ENCODE measurements at regions not wholly inside any gene's neighbourhood (a gene's known extent, or its start where the extent isn't known, plus 50 kb on each side); places are given as distances from the start of the nearest gene placed in this dataset.

DNA sequence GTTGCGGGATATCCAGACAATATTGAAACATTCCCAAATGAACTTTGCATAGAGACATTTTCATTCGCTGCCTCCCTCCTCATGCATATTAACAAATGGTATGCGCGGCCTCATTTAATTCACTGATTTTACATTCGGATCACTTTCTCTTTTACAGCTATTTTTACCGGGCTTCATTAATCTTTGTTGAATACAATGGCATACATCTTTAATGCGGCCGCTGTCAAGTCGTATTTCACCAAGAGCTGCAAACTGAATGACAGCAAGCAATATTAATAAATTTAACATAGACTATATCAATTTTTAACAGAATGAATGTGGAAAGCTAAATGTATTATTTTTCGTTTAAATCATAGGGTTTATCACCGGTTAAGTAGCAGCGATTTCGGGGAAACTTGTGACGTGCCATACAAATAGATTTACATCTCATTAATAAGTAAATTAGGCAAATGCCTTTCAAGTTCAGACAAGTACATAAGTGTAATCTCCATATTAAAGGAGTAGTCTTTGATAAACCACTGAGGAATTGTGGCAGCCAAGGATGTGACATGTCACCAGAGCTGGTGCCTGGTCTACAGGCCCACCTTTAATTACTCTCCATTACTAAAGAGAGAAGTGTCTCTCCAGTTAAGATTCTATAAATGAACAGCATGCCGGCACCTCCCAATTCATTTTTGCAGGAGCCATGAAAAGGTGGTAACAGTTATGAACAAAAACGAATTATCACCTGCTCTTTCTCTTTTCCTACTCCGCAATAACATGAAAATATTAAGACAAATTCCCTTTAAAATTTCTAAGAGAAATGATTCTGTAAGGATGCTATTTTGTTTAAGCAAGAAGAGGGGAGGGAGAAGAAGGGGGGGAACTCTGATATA, 568.9 kb upstream of the MKI67 start (continued):
- TF ChIP-seq SMARCC2 (IDR thresholded peaks at IDR 0.05) (no peak), ZNF598 (CRISPR knock-in tag; IDR thresholded peaks at IDR 0.05; ENCODE audit: borderline replicate concordance) (no peak), PRMT3 (CRISPR knock-in tag; IDR thresholded peaks at IDR 0.05; ENCODE audit: borderline replicate concordance, low read depth) (no peak), ZNF280D (CRISPR knock-in tag; IDR thresholded peaks at IDR 0.05) (no peak)

DNA sequence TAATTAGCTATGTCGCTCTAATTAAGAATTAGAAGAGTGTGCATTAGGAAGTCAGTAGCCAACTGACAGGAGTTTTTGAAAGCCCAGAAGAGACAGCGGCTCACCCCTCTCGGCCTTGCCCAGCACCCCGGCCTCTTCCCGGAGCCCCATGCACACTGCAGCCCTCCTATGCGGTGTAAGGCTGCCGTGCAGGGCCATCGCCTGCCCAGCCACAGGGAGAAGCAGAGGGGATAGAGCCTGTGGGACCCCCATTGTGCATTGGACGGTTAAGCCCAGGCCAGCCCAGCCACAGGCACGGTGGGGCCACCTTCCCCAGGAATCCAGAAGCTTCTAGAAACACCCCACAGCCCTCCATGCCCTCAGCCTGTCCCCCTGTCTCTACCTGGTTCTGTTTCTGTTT, 569.7 kb upstream of the MKI67 start:
- DNase-seq (ENCODE audit: low spot score) (no peak), FAIRE-seq (no peak), ATAC-seq (no peak)
- Histone ChIP-seq H3K4me2 (ENCODE audit: low read depth, low read length) (no peak overlapping the region), H3K36me3 (replicated peaks in 1 of 2; ENCODE audit: control insufficient read depth in 1 of 2, insufficient read depth in 2 of 2, low read length in 2 of 2) (no peaks in the 10 kb centered on the region), H3K79me2 (ENCODE audit: insufficient read depth, low read length) (no peaks in the 10 kb centered on the region), H3K9me3 (ENCODE audit: low read length) (no peaks in the 10 kb centered on the region), H3K27ac (ENCODE audit: extremely low read length, insufficient read depth, low read length) (no peak overlapping the region), H3K27me3 (ENCODE audit: control insufficient read depth in 1 of 2, insufficient read depth in 2 of 2, low read length in 2 of 2) (peaks cover 0 to 38% of the 10 kb centered on the region in 2 experiments; a peak in 3 of 5 replicates), H3K4me3 (replicated peaks in 1 of 3; ENCODE audit: insufficient read depth in 1 of 3, low read depth in 2 of 3, low read length in 3 of 3) (no peak overlapping the region), H3K4me1 (ENCODE audit: insufficient read depth, low read length) (no peaks in the 10 kb centered on the region), H2AFZ (ENCODE audit: low read length) (no peak overlapping the region), H4K20me1 (ENCODE audit: insufficient read depth, low read length) (no peaks in the 10 kb centered on the region), H3K9ac (ENCODE audit: insufficient read depth, low read depth, low read length) (no peak overlapping the region)
- ChIA-PET CTCF (ENCODE audit: low intra/inter-chr PET ratio, low total read pairs) (no interaction called here), POLR2A (no interaction called here)
- 32% methylated on average over 4 of the region's 10 CpGs for WGBS (ENCODE audit: low lambda C conversion rate)
- BruUV-seq (replicated peaks) = no TSS peak
- in situ Hi-C loops (cut with HindIII; ENCODE audit: extremely low pct_ligation_motif_present, low pct_unique_long_range_greater_than_20kb) (no loop called here), intact Hi-C loops (cut with micrococcal nuclease; ENCODE audit: unreplicated experiment) (no loop called here)
- TF ChIP-seq, protein P1, sequence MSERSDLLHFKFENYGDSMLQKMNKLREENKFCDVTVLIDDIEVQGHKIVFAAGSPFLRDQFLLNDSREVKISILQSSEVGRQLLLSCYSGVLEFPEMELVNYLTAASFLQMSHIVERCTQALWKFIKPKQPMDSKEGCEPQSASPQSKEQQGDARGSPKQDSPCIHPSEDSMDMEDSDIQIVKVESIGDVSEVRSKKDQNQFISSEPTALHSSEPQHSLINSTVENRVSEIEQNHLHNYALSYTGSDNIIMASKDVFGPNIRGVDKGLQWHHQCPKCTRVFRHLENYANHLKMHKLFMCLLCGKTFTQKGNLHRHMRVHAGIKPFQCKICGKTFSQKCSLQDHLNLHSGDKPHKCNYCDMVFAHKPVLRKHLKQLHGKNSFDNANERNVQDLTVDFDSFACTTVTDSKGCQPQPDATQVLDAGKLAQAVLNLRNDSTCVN (CRISPR knock-in tag; IDR thresholded peaks at IDR 0.05; ENCODE audit: borderline replicate concordance) = no peak
- TF ChIP-seq ZNF883 (CRISPR knock-in tag; IDR thresholded peaks at IDR 0.05; ENCODE audit: not compliant biosample characterization) (no peak), CSRNP2 (CRISPR knock-in tag; conservative IDR thresholded peaks at IDR 0.05; ENCODE audit: low read depth) (no peak), PPARG (CRISPR knock-in tag; conservative IDR thresholded peaks at IDR 0.05) (no peak), ZNF160 (CRISPR knock-in tag; IDR thresholded peaks at IDR 0.05) (no peak), MTF1 (CRISPR knock-in tag; IDR thresholded peaks at IDR 0.05) (no peak), STAG1 (CRISPR knock-in tag; IDR thresholded peaks at IDR 0.05) (no peak), POGZ (CRISPR knock-in tag; IDR thresholded peaks at IDR 0.05) (no peak), HDAC2 (CRISPR knock-in tag; IDR thresholded peaks at IDR 0.05) (no peak), TRIM24 (CRISPR knock-in tag; IDR thresholded peaks at IDR 0.05) (no peak)
- TF ChIP-seq, protein P2, sequence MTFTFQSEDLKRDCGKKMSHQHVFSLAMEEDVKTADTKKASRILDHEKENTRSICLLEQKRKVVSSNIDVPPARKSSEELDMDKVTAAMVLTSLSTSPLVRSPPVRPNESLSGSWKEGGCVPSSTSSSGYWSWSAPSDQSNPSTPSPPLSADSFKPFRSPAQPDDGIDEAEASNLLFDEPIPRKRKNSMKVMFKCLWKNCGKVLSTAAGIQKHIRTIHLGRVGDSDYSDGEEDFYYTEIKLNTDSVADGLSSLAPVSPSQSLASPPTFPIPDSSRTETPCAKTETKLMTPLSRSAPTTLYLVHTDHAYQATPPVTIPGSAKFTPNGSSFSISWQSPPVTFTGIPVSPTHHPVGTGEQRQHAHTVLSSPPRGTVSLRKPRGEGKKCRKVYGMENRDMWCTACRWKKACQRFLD (CRISPR knock-in tag; IDR thresholded peaks at IDR 0.05; ENCODE audit: borderline replicate concordance) = no peak

Data from HepG2 (cell line).